Activated CD4-positive, alpha-beta T cell treated with anti-CD3 and anti-CD28 coated beads, Interleukin-2, Interleukin-6, amounts not matched to agents 100 ng/mL and 50 ng/mL, durations not matched to agents 16 hours and 8 hours (primary cell): ENCODE measurements at regions not wholly inside any gene's neighbourhood (a gene's known extent, or its start where the extent isn't known, plus 50 kb on each side); places are given as distances from the start of the nearest gene placed in this dataset.
A peak's percentile ranks its signal among the peaks of the same experiment; 100 is the strongest.
"Not testable (repeated sequence)": the region's sequence is repeated elsewhere in the genome, so short reads cannot be mapped to it uniquely, and the experiment has no call there.

Experiments
- DNase-seq: peaks from one replicate; pipeline ENCODE4 v3.0.0-alpha.2; 2020

DNA sequence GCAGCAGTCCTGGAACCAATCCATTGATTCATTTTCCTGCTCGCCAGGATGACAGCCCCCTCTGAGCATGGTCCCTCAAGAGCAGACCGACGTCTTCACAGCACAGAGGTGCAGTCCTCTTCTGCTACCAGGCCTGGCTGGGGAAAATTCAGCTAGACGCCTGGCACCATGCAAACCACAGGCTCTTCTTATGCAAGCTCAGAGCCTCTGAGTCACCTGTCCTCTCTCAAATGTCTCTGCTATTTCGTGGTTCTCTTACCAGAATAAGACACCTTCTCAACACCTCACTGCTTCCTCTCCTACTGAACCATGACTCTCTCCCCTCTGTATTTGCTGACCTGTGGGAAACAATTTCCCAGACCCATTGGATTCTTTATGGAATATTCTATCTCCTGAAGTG is 79.8 kb upstream of the CYRIA start:
- DNase-seq, result peak; percentile 12

DNA sequence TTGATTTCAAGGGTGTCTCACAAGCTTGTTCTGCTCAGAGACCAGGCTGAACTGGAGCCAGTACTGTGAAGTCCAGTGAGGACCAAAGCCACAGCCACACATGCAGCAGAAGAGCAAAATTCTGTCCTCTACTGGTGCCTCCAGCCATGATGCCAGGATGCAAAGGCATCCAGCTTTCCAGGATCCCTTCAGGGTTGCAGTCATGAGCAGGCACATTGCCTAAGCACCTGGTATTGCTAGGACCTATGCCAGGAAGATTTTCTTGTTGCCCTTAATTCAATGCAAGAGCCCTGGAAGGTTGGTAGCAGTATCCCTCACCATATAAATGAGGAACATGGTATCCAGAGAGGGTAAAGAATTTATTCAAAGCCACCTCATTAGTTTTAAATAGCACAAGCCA is 78.9 kb upstream of the CYRIA start:
- no peak for DNase-seq

GRCh38 chr2:16742026-16742425 is 76.4 kb upstream of the CYRIA start:
- DNase-seq, result no peak

- DNase-seq, result no peak
Observed at GRCh38 chr2:16741498-16741897, 75.9 kb upstream of the CYRIA start.

GRCh38 chr2:16739778-16740581 is 74.3 kb upstream of the CYRIA start:
- no peak for DNase-seq

GRCh38 chr2:16738361-16739225 is 73.0 kb upstream of the CYRIA start:
- no peak for DNase-seq

DNA sequence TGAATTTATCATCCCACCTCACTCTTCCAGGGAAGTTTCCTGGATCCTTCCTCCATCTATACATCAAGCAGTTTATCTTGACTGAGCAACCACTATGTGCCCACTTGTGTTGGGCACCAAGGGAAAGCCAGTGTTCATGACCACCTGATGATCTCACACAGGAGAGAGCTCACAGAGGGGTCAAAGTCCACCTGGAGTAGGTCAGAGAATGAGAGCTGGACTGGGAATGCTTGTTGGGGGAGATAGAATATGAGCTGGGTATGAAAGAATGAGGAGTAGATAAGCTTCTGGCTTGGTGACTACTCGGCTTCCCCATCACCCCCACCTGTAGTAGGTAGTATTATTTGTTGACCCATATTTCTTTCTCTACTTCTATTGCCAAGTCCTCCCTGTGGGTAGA is 72.2 kb upstream of the CYRIA start:
- DNase-seq, result no peak

DNA sequence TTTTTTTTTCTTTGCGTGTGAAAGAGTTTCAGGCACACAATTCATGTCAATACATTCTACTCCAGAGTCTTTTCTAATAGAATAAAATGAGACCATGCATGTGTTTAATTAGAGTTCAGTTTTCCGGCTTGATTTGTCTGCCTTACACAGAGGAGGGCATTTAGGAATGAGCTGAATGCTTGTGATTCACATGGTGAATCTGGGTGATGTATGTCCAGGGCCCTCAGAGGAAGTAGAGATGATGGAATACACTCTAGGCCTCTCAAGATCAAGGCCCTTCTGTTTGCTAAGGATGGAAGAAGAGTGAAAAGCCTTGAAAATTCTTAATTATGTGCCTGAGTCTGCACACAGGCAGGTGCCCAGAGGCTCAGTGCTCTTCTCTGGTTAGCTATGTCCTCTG is 71.0 kb upstream of the CYRIA start:
- DNase-seq, result no peak

DNA sequence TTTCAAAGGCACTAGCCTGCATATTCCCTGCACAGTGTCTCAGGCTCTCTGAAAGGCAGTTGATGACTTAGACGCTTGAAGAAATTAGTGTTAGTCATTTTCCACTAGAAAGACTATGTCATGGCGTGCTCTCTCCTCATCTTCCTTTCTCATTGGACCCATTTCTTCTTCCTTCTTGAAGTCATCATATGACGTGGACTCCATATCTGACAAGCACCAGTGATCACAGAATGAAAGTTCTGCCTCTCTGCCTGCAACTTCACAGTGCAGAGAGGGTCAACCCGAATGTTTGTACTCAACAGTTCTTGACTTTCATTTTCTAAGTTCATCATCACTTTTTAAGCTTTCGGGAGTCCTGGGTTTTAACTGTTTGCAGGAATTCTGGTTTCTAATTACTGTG is 63.7 kb upstream of the CYRIA start:
- DNase-seq, result peak; percentile 45

- DNase-seq, result peak; percentile 28
Observed at GRCh38 chr2:16728351-16729136, 62.9 kb upstream of the CYRIA start.

GRCh38 chr2:16727849-16728248 is 62.2 kb upstream of the CYRIA start:
- DNase-seq, result not testable (repeated sequence)

DNA sequence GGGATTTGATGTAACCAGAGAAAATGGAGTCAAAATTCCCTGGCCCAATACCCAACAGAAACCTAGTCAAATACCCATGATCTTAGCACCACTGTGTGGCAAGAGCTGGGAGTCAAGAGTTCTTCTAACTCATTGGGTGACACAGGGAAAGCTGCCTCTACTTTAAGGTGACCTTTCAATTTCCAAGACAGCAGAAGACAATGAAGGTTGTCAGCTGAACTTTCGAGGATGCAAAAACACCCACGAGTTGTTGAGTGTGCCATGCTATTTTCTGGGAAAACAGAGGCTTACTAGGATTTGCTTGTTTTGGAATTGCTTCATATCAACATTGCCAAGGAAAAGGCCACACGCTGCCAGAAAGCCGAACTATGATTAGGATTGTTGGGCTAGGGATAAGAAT is 61.6 kb upstream of the CYRIA start:
- no peak for DNase-seq

- no peak for DNase-seq
Observed at GRCh38 chr2:16726577-16726976, 60.9 kb upstream of the CYRIA start.

GRCh38 chr2:16726147-16726546 is 60.5 kb upstream of the CYRIA start:
- DNase-seq, result no peak

- DNase-seq, result peak; percentile 22
Observed at GRCh38 chr2:16725549-16725948, 59.9 kb upstream of the CYRIA start.

DNA sequence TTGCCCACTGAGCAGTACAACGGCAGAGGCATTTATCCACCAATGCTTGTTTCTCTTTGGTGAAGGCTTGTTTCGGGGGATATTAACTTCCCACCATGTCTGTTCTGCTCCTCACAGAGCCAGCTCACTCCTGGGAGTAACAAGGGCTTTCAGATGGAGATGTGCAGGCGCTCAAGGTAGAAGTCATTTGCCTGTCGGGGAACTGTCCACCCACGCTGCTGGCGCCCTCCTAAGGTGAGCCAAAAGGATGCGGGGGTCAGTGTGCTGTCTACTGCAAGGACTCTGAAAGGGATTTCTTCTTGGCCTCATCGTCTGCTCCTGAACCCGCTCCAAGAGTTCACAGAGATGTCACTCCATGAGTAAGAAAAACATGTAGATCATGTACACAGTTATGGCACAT is 57.0 kb upstream of the CYRIA start:
- DNase-seq, result no peak

DNA sequence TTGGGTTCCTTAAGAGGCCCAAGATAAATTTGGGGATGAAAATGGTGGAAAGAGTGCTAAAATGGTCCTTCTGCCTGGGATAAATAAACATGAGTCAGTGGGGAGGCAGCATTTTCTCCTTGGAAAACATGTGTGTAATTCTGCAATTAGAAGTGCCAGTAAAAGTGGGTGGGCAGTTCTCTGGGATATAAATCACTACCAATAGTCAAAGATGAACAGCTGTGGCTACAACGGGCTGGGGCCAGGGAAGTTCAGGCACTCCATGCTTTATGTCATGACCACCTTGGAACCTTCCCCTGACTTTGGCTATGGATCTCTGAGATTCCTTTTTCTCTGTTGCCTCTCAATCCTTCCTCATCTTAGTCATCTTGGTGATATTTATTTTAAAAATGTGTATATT is 56.5 kb upstream of the CYRIA start:
- no peak for DNase-seq

DNA sequence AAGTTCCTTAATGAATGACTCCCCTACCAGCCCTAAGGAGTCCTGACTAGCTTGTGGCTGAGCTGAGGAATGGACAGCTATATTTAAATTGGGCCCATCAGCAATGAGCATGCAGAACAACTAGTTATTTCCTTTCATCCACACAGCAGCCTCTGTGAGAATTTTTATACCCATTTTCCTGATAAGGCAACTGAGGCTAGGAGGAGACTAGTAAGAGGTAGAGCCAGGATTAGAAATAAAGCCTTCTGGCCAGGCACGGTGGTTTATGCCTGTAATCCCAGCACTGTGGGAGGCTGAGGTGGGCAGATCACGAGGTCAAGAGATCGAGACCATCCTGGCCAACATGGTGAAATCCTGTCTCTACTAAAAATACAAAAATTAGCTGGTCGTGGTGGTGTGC is 55.9 kb upstream of the CYRIA start:
- not testable (repeated sequence) for DNase-seq

DNA sequence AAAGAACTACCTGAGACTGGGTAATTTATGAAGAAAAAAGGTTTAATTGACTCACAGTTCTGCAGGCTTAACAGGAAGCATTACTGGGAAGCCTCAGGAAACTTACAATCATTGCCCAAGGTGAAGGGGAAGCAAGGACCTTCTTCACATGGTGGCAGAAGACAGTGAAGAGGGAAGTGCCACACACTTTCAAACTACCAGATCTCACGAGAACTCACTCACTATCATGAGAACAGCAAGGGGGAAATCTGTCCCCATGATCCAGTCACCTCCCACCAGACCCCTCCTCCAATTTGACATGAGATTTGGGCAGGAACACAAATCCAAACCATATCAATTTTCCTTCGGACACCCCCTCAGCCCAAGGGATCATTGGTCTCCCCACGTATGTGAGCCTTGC is 55.1 kb upstream of the CYRIA start:
- DNase-seq, result not testable (repeated sequence)

DNA sequence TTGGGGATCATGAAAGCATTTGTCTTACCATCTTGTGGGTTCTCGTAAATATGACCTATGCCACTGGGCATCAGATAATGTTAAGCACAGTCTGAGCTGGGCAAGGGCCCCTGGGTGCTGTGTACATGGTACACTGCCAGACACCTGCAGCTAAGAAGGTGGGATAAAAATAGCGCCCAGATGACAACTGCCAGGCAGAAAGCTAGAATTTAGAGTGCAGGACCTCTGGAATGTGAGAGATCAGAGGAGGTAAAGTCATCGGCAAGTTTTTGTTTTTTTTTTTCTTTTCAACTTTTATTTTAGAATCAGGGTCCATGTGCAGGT is 53.8 kb upstream of the CYRIA start:
- no peak for DNase-seq

DNA sequence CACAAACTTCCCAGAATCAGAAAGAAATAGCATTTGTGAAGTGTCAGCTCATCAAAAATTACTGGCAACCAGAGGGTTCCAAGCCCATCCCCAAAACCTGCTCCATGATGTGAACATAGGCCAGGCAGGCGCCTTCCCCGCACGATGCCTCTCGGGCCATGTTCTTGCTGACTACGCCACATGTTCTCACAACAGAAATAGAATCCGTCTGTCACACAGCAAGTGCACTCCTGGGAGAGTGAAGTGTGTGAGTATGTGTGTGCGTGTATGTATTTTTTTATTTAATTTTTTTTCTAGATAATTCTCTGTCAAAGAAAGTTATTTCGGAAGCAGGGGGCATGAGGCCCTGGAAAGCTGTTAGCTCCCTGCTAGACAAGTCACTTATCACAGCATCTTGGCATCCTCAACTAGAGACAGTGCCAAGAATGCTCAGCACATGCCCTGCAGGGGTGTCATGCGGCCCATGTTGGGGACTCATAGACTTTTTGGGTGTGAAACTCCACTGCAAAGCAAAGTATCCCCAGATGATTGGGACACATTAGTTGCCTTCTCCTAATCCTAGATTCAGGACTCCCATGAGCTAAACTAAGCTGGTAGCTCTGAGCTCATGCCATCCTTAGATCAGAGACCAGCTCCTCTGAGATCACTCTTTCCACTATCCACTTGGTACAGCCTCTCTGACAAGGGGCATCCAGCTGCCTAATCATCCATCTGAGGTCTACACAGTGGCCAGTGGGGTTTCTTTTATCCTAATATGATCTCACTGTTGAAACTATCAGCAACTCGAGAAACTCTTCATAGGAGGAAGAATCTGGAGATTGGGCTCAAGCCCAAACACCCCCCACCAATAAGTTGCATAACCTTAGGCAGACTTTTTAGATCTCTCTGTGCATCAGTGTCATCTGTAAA is 53.2 kb upstream of the CYRIA start:
- no peak for DNase-seq

- DNase-seq, result no peak
Observed at GRCh38 chr2:16717477-16717876, 51.8 kb upstream of the CYRIA start.

DNA sequence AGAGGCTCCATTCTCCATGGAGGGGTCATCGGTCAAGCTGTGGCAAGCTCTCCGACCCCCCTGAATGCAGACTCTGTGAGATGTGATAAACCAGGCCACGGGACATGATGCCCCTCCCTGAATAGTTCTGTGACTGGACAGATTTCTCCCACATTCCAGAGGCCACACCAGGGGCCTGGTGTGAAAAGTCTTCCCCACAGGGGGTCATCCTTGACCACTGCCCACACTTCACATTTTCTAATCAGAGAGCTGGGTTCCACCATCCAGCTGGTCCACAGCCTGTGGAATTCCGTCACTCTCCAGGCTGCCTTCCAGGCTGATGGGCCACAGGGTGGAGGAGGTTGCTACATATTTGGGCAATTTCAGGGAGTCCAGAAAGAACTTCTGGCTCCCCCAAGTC is 51.3 kb upstream of the CYRIA start:
- DNase-seq, result no peak
